ENCODE measurements at regions not wholly inside any gene's neighbourhood (a gene's known extent, or its start where the extent isn't known, plus 50 kb on each side); places are given as distances from the start of the nearest gene placed in this dataset.

GRCh38 chr10:44168478-44168877 lies 216.4 kb downstream of the CXCL12 start:
- Histone ChIP-seq H3K36me3 (no peaks in the 10 kb centered on the region), H3K27me3 (no peaks in the 10 kb centered on the region), H3K9me3 (no peaks in the 10 kb centered on the region), H3K4me1 (peaks cover 0 to 5% (median 0%) of the 10 kb centered on the region in 4 donors), H3K27ac (no peak overlapping the region), H3K4me3 (no peak overlapping the region)
- intact Hi-C loops (cut with DNase I; ENCODE audit: low total_unique reads) = no loop called here
- in situ Hi-C loops (cut with MboI; ENCODE audit: low pct_ligation_motif_present in 1 of 4, low pct_unique_long_range_greater_than_20kb in 1 of 4, low sequenced_read_pairs in 3 of 4) = no loop called here
- 67 to 80% methylated on average over 1 to 5 of the region's 5 CpGs for WGBS, 2 donors (ENCODE audit: low coverage in 1 of 2)
- DNase-seq = no peak
- TF ChIP-seq POLR2A (IDR thresholded peaks at IDR 0.05) (no peak), CTCF (IDR thresholded peaks at IDR 0.05) (no peak), EP300 (IDR thresholded peaks at IDR 0.05; ENCODE audit: low read depth) (no peak), POLR2AphosphoS5 (IDR thresholded peaks at IDR 0.05) (no peak)

- 81 to 84% methylated on average over 3 to 6 of the region's 6 CpGs for WGBS, 2 donors (ENCODE audit: low coverage in 1 of 2)
- no peak for DNase-seq
- intact Hi-C loops (cut with DNase I; ENCODE audit: low total_unique reads) (no loop called here), in situ Hi-C loops (cut with MboI; ENCODE audit: low pct_ligation_motif_present in 1 of 4, low pct_unique_long_range_greater_than_20kb in 1 of 4, low sequenced_read_pairs in 3 of 4) (no loop called here)
- Histone ChIP-seq H3K36me3 (no peaks in the 10 kb centered on the region), H3K4me1 (no peaks in the 10 kb centered on the region), H3K4me3 (no peak overlapping the region), H3K27me3 (no peaks in the 10 kb centered on the region), H3K9me3 (no peaks in the 10 kb centered on the region), H3K27ac (no peak overlapping the region)
- TF ChIP-seq EP300 (IDR thresholded peaks at IDR 0.05; ENCODE audit: low read depth) (no peak), POLR2AphosphoS5 (IDR thresholded peaks at IDR 0.05) (no peak), POLR2A (IDR thresholded peaks at IDR 0.05) (no peak), CTCF (IDR thresholded peaks at IDR 0.05) (no peak)
Observed at GRCh38 chr10:44167752-44168151, 217.1 kb downstream of the CXCL12 start.

- Histone ChIP-seq H3K27me3 (no peaks in the 10 kb centered on the region), H3K36me3 (no peaks in the 10 kb centered on the region), H3K27ac (no peak overlapping the region), H3K4me1 (no peaks in the 10 kb centered on the region), H3K9me3 (no peaks in the 10 kb centered on the region), H3K4me3 (no peak overlapping the region)
- intact Hi-C loops (cut with DNase I; ENCODE audit: low total_unique reads) = no loop called here
- no peak for TF ChIP-seq EP300 (IDR thresholded peaks at IDR 0.05; ENCODE audit: low read depth)
- TF ChIP-seq POLR2A (IDR thresholded peaks at IDR 0.05) = no peak
- no peak for TF ChIP-seq POLR2AphosphoS5 (IDR thresholded peaks at IDR 0.05)
- no peak for TF ChIP-seq CTCF (IDR thresholded peaks at IDR 0.05)
- 93 to 94% methylated on average over 1 of the region's 1 CpG for WGBS, 2 donors (ENCODE audit: low coverage in 1 of 2)
- in situ Hi-C loops (cut with MboI; ENCODE audit: low pct_ligation_motif_present in 1 of 4, low pct_unique_long_range_greater_than_20kb in 1 of 4, low sequenced_read_pairs in 3 of 4) = no loop called here
- DNase-seq = no peak
Observed at GRCh38 chr10:44166441-44166840, 218.5 kb downstream of the CXCL12 start.

- intact Hi-C loops (cut with DNase I; ENCODE audit: low total_unique reads) = no loop called here
- Histone ChIP-seq H3K27ac (no peak overlapping the region), H3K4me1 (no peaks in the 10 kb centered on the region), H3K27me3 (no peaks in the 10 kb centered on the region), H3K9me3 (no peaks in the 10 kb centered on the region), H3K36me3 (no peaks in the 10 kb centered on the region), H3K4me3 (no peak overlapping the region)
- no peak for TF ChIP-seq CTCF (IDR thresholded peaks at IDR 0.05)
- 59 to 76% methylated on average over 3 of the region's 3 CpGs for WGBS, 2 donors (ENCODE audit: low coverage in 1 of 2)
- DNase-seq = no peak
- in situ Hi-C loops (cut with MboI; ENCODE audit: low pct_ligation_motif_present in 1 of 4, low pct_unique_long_range_greater_than_20kb in 1 of 4, low sequenced_read_pairs in 3 of 4) = no loop called here
Observed at GRCh38 chr10:44164251-44164956, 220.5 kb downstream of the CXCL12 start.

Data from transverse colon (tissue), 4 donors.